ENCODE measurements at regions not wholly inside any gene's neighbourhood (a gene's known extent, or its start where the extent isn't known, plus 50 kb on each side); places are given as distances from the start of the nearest gene placed in this dataset.

- TF ChIP-seq MLLT1 (IDR thresholded peaks at IDR 0.05) (no peak), COPS2 (conservative IDR thresholded peaks at IDR 0.05) (no peak), ATF7 (IDR thresholded peaks at IDR 0.05) (no peak), EZH2 (IDR thresholded peaks at IDR 0.05; ENCODE audit: borderline replicate concordance, low read depth, low read length) (no peak), ZNF444 (CRISPR knock-in tag; IDR thresholded peaks at IDR 0.05) (no peak), GABPA (tag; conservative IDR thresholded peaks at IDR 0.05; ENCODE audit: low read depth) (no peak)
These were observed 343.4 kb downstream of the TBC1D32 start for GRCh38 chr6:120990866-120991265.
